SW 1271 (cell line): ENCODE measurements at regions not wholly inside any gene's neighbourhood (a gene's known extent, or its start where the extent isn't known, plus 50 kb on each side); places are given as distances from the start of the nearest gene placed in this dataset.
"Not testable (repeated sequence)": the region's sequence is repeated elsewhere in the genome, so short reads cannot be mapped to it uniquely, and the experiment has no call there.

ENCODE experiments used
- DNase-seq, 2 experiments: peaks; one replicate each; lab custom pipeline; 2025; lab: John Stamatoyannopoulos, UW

DNA sequence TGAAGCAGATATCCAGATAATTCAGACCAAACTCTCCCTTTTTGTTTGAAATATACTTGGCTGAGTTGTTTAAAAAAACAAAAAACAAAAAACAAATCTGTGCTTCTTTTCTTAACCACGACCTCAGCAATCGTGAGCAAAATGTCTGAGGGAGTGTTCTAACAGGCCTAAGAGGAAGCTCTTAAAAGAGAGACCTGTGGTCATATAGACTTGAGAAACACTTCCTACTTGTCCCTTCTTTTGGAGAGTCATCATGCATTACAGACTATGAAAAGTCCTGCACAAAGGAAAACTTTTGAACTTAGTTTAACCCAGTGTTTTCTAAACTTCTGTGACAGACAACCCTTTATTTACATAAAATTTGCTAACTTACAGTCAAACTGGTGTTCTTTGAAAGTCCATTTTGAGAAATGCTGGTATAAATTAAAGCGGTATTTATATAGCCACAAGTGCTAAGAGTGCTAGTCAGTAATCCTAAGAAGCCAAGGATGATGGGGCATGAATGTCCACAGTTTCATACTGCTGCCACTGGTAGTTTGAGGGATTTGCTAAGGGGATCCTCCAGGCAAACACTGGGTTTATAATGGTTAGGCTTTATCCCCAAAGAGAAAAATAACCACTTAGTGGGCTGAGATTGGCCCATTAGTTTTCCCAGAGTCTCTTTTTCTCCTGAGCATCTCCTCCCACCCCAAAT, 199.8 kb downstream of the LRRC70 start:
- DNase-seq: no peak

DNA sequence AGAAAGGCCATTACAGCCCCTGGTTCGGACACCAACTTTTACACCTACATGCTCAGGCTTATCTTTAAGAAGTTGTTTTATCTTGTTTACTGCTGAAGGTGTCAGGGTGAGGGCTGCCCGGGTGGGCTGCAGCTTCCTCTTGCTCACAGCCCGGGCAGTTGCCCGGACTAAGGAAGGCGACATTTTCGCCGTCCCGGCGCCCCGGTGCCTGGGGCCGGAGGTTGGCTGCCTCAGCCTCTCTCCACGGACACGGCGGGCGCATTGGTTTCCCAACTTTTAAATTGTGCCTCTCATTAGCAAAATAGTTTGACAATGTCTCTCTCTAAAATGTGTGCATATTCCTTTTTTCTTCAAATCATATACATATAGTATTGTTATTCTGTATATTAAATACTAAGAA, 198.5 kb downstream of the LRRC70 start:
- not testable (repeated sequence) for DNase-seq

DNA sequence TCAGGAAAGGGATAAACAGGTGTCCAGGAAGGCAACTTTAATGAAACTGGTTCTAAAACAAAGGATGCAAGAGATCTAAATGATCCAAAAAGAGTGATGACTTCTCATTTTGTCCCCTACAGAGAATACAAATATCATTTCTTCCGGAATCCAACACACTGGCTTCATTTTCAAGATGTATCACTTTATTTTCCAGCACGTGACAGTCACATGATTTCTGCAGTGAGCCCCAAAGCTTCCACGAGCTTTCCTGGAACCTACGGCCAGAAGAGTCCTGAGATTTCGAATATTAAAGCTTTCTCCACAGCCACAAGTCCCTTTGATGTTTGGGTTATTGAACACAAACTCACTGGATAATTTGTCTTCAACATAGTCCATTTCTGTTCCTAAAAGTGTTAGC, 198.0 kb downstream of the LRRC70 start:
- not testable (repeated sequence) for DNase-seq

DNA sequence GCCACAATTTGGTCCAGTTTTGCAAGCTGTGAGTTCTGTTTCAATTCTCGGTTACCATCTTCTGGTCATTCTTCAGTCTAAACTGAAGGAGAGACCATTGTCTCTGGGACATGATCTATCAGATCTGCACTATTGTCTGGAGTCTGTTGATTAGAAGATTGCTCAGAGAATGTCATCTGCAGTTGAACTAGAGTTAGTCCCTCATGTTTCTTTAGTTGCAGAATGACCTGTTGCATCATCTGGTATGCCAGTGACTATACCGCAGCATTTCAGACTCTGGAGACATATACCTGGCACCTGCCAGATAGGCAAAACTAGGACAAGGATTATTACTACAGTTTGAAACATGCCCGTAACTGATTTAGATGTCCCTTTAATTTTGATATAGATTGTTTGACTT, 194.8 kb downstream of the LRRC70 start:
- DNase-seq: no peak

DNA sequence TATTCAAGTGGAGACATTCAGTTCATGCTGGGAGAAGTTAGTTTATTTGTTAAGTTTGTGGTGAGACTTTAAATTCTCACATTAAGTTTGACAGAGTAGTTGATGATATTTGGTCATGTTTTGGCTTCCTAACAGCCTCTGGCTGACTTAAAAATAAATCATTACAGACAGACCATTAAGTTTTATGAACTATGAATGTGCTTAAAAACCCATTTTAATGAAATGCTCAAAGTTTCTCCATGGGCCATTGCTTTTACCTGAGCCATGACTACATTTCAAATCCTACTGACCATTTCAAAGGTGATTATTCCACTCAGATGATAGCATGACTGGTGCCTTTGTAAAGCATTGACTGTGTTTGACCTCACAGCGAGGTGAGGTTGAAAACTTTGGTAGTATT, 192.7 kb downstream of the LRRC70 start:
- DNase-seq: no peak

DNA sequence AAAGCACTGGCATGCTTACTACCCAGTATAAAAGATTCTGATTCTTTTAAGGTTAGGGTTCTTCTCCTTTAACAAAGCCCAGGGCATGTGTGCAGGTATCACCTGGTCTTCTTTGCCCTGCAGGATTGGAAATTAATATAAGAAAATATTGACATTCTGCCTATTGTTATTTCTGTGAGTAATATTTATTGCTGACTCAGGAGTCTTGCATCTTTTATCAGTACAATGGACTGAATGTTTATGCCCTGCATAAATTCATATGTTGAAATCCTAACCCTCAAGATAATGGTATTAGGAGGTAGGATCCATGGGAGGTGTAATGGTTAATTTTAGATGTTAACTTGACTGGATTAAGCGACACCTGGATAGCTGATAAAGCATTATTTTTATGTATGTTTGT, 189.0 kb downstream of the LRRC70 start:
- DNase-seq: no peak

DNA sequence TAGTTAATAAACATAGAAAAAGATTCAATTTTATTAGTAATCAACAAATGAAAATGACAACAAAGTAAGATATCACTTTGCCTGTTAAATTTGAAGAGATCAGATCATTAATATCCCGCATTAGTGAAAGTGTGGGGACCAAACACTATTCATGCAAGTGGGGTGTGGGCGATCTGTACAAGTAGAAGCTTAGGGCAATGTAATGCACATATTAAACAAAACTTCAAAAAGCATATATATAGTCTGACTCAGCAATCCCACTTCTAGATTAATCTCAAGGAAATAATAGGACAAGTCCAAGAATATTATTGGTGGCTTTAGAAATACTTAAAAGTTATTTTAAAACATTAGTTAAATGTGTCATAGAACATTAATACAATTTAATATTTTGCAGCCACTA, 188.5 kb downstream of the LRRC70 start:
- no peak for DNase-seq

DNA sequence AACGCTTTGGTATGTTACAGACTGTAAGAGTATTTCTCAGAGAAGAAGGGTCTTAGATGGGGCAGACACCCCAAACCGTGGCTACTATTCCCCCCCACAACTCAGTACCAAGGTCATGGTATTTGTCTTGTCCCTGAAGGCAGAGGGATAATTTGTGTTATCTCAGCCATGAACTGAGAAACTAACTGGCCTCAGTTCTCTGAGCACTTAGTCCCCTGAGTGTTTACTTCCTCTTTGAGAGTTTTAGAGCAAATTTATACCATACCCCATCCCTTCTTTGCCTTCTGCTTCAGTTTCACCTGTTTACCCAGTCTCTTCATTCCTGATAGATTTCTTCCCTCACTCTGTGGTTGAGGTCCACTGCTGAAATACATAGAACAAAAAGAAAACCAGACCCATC, 183.9 kb downstream of the LRRC70 start:
- no peak for DNase-seq

DNA sequence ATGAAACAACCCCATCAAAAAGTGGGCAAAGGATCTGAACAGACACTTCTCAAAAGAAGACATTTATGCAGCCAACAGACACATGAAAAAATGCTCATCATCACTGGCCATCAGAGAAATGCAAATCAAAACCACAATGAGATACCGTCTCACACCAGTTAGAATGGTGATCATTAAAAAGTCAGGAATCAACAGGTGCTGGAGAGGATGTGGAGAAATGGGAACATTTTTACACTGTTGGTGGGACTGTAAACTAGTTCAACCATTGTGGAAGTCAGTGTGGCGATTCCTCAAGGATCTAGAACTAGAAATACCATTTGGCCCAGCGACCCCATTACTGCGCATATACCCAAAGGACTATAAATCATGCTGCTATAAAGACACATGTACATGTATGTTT, 179.1 kb downstream of the LRRC70 start:
- DNase-seq: not testable (repeated sequence)

DNA sequence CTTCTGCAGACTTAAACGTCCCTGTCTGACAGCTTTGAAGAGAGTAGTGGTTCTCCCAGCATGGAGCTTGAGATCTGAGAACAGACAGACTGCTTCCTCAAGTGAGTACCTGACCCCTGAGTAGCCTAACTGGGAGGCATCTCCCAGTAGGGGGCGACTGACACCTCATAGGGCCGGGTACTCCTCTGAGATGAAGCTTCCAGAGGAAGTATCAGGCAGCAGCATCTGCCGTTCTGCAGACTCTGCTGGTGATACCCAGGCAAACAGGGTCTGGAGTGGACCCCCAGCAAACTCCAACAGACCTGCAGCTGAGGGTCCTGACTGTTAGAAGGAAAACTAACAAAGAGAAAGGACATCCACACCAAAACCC, 174.4 kb downstream of the LRRC70 start:
- not testable (repeated sequence) for DNase-seq

DNA sequence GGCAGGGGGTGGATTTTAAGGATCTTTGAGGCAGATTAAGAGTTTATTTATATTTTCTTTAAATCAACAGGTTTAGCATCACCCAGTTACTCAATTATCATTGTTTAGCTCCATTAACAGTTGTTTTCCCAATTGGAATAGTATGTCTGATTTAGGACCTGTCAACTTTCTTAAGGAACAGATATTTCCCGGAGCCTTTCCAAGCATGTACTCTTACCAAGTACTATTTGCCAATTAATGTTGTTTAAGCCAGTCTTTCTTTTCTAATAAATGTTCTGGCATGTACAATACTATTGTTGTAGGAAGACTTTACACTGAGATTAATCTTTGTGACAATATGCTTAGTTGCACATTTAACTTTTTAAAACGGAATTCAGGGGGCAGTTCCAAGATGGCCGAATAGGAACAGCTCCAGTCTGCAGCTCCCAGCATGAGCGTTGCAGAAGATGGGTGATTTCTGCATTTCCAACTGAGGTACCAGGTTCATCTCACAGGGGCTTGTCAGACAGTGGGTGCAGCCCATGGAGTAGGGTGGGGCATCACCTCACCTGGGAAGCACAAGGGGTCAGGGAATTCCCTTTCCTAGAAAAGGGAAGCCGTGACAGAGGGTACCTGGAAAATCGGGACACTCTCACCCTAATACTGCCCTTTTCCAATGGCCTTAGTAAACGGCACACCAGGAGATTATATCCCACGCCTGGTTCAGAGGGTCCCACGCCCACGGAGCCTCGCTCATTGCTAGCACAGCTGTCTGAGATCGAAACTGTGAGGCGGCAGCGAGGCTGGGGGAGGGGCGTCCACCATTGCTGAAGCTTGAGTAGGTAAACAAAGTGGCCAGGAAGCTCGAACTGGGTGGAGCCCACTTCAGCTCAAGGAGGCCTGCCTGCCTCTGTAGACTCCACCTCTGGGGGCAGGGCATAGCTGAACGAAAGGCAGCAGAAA, 173.7 kb downstream of the LRRC70 start:
- DNase-seq: not testable (repeated sequence)

DNA sequence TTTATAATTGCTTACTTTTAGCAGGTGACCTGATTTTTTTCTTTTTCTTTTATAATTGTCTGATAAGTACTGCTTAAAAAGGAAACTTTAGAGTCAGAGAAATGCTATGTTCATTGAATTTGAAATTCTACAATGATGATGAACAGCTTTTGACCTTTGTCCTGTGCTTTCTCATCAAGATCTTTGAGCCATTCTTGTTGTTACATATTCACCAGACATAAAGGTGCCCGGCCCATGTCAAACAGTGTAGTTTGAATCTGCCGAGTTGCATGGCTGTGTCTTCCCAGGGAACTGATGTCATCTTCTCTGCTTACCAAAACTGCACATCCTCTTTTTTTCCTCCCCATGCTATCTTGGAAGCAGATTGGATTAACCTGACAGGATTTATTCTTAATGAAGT, 163.6 kb downstream of the LRRC70 start:
- DNase-seq: no peak

DNA sequence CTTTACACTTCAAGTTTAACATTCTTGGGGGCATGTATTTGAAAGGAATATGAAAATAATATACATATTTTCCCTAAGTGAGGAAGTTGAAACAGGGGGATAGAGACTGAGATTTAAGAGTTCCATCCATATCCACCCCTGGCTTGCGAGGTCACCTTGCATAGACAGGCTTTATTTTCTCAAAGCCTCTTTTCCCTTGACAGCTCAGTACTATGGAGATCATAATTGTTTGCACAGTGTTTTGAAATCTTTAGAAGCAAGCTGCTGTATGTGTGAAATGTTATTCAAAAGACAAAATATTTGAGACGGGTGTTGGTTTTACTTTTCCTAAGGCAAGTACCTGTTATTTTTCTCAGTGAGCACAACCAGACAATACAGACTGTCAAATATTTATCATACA, 163.1 kb downstream of the LRRC70 start:
- DNase-seq: no peak

DNA sequence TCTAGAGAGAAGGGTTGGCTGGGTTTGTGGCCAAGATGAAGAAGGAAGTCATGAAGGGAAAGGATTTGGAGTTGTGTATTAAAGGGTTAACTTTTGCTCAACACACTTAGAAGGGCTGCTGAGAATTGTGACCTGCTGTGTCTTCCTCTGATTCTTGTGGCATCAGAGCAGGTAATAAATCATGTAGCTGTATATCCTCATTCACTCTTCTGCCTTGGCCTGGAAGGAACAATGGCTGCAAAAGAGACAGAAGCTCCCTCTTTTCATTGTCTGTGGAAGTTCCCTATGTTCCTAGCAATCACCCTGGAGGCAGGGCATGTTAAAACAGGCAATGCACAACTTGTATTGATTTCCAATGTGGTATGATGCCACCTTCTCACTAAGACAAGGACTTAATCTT, 159.1 kb downstream of the LRRC70 start:
- no peak for DNase-seq

DNA sequence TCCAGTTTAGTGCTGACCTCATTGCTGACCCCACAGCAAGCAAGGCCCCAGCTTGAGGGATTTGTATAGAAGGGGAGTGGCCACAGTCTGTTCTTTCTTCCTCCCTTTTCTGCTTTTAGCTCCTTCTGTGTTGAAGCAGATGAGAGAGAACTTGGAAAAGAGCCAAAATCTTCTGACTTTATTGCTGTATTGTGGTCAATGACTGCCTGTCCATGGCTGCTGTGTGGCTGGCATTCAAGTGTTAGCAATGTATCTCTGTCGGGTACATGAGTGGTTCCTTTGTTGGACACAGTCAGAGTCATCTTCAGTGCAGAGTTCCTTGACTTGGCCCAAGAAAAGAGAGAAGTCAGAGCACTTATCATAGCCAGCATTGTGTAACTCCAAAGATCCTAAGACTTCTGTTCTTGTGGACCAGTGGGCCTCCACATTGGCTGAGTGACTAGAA, 154.1 kb downstream of the LRRC70 start:
- DNase-seq: no peak

DNA sequence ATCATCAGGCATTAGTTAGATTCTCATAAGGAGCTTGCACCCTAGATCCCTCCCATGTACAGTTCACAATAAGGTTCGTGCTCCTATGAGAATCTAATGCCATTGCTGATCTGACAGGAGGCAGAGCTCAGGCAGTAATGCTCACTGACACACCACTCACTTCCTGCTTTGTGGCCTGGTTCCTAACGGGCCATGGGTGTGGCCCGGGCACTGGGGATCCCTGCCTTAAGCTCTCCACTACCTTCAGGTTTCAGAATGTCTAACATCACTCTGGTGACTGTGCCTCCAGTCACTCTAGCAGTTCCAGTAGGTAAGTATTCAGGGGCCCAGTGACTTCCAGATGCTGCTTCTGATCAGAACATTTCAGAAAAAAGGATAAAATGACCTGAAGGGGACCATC, 152.4 kb downstream of the LRRC70 start:
- no peak for DNase-seq

DNA sequence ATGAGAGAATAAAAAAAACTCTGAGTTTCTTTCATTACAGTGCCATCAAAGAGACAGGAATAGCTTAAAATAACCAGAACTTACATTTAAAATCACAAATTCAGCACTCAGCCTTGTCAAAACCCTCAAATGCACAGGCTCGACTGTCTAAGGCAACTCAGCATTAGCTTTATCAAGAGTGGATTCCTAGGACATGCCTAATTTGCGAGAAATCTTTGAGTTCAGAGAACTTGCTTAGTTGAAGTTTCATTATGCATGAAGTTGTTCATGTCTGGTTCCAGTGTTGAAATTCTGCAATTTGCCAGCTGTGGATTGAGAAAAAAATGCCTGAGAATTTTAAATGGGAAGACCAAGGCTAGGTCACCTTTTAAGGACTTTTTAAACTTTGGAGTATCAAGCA, 151.1 kb downstream of the LRRC70 start:
- DNase-seq: no peak

DNA sequence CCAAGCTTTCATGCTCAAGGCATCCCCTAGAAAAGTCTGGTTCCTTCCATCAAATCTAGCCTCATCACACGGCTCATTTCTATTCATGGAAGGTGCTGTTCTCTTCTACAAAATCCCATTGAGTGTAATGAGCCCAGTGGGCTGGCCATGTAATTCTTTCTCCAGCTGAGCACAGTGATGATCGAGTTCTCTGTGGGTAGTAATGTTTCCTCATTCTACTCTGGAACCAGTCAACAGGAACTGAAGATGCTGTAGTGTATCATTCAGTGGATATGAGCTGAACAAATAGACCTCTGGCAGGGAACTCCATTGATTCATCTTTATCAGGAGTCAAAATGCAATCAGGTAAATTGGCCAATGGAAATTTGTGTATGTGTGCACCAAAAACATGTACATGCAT, 149.2 kb downstream of the LRRC70 start:
- DNase-seq: no peak

DNA sequence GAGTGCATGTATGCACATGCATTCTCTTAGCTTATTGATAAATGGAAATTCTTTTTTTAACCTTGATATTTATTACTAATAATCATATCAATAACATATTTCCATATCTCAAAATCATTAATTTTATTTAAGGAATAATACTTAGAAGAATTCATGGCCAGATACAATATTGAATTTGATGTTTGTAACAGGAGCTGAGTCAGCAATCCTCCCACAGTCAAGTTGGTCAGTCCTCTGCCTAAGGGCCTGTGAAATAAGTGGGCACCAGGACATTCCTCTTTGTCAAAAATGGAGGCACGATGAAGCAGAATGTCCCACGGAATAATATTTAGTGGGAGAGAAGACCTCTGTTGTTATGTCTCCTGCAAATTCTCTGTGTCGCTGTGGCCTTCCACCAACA, 148.6 kb downstream of the LRRC70 start:
- no peak for DNase-seq

DNA sequence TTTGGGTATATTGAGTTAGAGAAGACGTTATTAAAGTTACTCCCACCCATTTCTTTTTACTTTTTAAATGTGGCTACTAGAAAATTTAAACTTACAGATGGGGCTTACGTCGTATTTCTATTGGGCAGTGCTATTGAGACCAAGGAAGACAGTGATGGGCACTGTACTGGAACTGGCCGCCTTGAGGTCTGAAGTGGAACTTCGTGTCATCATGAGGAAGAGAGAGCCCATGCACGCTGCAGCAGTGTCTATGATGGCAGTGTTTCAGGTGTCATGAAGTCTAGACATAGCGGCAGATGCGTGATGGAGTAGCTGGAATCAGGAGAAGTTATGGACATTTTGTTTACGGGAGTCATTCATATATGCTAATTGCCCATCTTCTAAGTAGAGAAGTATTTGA, 143.7 kb downstream of the LRRC70 start:
- no peak for DNase-seq

DNA sequence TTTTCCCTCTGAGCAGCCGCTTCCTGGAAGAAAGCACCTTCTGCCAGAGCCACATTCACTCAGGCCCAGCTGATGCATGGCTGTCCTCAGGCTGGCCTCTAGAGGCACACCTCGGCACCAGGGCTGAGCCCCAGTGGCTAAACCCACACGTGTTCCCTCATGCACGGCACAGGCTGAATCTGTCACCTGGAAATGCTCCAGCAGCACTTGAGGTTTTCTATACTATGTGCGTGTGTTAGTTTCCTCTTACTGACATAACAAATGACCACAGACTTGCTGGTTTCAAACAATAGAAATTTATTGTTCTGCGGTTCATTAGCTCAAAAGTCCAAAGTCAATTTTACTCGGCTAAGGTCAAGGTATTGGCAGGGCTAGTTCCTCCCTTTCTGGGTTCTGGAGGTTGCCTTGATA, 141.4 kb downstream of the LRRC70 start:
- DNase-seq: no peak

DNA sequence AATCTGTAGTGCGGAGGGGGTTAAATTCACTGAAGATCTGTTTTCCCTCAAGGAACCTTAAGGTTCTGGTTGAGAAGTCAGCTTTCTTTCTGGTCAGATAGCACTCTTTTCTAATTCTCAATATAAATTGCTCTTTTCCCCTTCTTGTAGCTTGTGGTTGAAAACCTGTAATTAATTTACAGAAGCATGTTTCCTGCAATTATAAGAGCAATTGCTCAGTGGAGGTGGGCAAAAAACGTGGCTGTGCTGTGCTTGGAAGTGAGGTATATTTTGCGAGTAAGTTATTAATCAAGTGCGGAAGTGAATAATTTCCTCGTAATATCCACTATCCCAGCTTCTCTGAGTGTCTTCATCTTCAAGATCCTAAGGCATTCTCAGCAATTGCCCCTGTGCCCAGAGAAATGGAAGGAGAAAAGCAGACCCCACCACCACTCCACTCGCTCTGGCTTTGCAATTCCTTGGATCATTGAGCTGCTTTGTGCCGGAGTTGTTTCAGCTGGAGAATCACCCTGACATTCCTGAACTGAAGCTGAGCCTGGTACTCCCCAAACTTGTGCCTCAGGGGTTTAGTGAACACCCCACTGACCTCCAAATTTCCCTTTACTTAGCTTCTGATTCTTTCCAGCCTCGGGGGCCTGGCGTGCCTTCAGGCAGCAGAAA, 140.6 kb downstream of the LRRC70 start:
- DNase-seq: no peak

DNA sequence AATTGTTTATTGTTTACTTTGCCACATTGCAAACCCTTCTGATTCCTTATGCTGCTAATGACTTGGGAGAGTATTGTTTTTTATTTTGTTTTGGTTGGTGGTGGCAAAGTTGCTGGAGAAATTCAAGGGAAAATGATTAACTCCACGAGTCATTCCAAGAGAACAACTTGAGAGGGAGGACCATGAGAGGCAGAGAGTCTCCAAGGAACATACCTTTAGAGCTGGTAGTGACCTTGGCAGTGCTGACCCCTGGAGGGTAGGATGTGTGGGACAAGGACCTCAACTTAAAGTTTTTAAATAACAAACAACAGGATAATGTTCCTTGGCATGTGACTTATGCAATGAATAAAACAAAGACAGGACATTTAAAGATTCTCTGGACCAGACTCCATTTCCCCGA, 139.7 kb downstream of the LRRC70 start:
- no peak for DNase-seq
